WERI-Rb-1 (cell line): ENCODE measurements at regions not wholly inside any gene's neighbourhood (a gene's known extent, or its start where the extent isn't known, plus 50 kb on each side); places are given as distances from the start of the nearest gene placed in this dataset.

Source experiments
- DNase-seq: peaks from one replicate; pipeline ENCODE4 v3.0.0-alpha.2; 2020
- H3K27ac ChIP-seq: fragments of 250-450 bp; sonication (Bioruptor Pico); 2 replicates; pipeline ENCODE4 v1.5.1; 2020; ENCODE audit warnings: mild to moderate bottlenecking, moderate library complexity
- H3K27me3 ChIP-seq: fragments of 250-450 bp; sonication (Bioruptor Pico); 2 replicates; pipeline ENCODE4 v1.5.1; 2021; ENCODE audit warnings: mild to moderate bottlenecking, low read depth, moderate library complexity; ENCODE audit not compliant: insufficient read depth, severe bottlenecking
- H3K36me3 ChIP-seq: fragments of 250-450 bp; sonication (Bioruptor Pico); 2 replicates; pipeline ENCODE4 v1.5.1; 2020; ENCODE audit warnings: mild to moderate bottlenecking, moderate library complexity
- H3K4me3 ChIP-seq: 2 replicates; pipeline ENCODE4 v1.5.1; 2011; ENCODE audit warnings: low read depth, mild to moderate bottlenecking, control low read depth, low read length
- H3K9me3 ChIP-seq: fragments of 250-450 bp; sonication (Bioruptor Pico); 2 replicates; pipeline ENCODE4 v1.5.1; 2021; ENCODE audit warnings: mild to moderate bottlenecking, moderate library complexity; ENCODE audit not compliant: severe bottlenecking
- TF ChIP-seq, protein P1 (sequence below): IDR thresholded peaks from 2 replicates; pipeline ENCODE4 v1.5.1; 2011; ENCODE audit warnings: low read depth, mild to moderate bottlenecking, control low read depth, inconsistent platforms, low read length

DNA sequence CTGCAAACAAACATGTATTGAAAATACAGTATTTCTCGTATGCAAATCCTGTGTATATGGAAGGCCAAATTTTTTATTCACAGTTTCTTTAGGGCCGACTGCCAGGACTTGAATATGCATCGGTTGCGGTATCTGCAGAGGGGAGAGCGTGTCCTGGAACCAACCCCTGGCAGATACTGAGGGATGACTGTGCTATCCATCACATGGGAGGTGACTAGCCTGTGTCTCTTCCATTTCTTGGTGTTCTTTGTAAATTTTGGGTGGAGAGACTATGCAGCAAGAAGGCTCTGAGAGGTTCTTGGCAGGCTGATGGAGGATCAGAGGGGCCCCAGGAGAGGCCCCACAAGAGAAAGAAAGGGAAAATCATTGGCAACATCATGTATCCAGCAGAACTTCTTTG is 384.3 kb downstream of the YTHDC2 start:
- TF ChIP-seq, protein P1, sequence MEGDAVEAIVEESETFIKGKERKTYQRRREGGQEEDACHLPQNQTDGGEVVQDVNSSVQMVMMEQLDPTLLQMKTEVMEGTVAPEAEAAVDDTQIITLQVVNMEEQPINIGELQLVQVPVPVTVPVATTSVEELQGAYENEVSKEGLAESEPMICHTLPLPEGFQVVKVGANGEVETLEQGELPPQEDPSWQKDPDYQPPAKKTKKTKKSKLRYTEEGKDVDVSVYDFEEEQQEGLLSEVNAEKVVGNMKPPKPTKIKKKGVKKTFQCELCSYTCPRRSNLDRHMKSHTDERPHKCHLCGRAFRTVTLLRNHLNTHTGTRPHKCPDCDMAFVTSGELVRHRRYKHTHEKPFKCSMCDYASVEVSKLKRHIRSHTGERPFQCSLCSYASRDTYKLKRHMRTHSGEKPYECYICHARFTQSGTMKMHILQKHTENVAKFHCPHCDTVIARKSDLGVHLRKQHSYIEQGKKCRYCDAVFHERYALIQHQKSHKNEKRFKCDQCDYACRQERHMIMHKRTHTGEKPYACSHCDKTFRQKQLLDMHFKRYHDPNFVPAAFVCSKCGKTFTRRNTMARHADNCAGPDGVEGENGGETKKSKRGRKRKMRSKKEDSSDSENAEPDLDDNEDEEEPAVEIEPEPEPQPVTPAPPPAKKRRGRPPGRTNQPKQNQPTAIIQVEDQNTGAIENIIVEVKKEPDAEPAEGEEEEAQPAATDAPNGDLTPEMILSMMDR, result no peak
- H3K36me3 ChIP-seq, result no peaks in the 10 kb centered on the region
- no peak overlapping the region for H3K27ac ChIP-seq
- no peaks in the 10 kb centered on the region for H3K27me3 ChIP-seq
- no peaks in the 10 kb centered on the region for H3K9me3 ChIP-seq
- no peak for DNase-seq
- H3K4me3 ChIP-seq, result no peak overlapping the region

- Histone ChIP-seq H3K4me3 (no peak overlapping the region), H3K27ac (no peak overlapping the region), H3K27me3 (no peaks in the 10 kb centered on the region), H3K36me3 (no peaks in the 10 kb centered on the region), H3K9me3 (no peaks in the 10 kb centered on the region)
- TF ChIP-seq, protein P1, result no peak
- DNase-seq, result no peak
Observed at GRCh38 chr5:113900141-113900540, 386.6 kb downstream of the YTHDC2 start.

DNA sequence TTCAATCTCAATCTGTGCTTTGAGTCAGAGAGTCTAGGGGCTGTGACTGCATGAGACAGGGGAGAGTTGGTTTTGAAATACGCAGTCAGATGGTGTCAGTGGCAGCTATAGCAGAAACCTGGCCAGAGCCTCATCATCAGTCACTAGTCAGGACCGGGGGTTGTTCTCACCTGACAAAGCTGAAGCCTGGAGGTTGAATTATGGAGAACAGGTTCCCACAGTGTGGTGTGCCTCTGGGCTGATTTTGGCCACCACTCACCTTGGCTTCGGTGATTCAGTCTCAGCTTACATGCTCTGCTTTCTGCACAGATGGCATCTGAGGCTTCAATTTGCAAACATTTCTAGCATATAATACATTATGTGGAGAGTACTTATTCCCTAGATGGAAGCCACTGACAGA is 387.3 kb downstream of the YTHDC2 start:
- TF ChIP-seq, protein P1, result no peak
- H3K9me3 ChIP-seq, result no peaks in the 10 kb centered on the region
- DNase-seq, result no peak
- H3K27me3 ChIP-seq, result no peaks in the 10 kb centered on the region
- no peak overlapping the region for H3K4me3 ChIP-seq
- H3K27ac ChIP-seq, result no peak overlapping the region
- H3K36me3 ChIP-seq, result no peaks in the 10 kb centered on the region

DNA sequence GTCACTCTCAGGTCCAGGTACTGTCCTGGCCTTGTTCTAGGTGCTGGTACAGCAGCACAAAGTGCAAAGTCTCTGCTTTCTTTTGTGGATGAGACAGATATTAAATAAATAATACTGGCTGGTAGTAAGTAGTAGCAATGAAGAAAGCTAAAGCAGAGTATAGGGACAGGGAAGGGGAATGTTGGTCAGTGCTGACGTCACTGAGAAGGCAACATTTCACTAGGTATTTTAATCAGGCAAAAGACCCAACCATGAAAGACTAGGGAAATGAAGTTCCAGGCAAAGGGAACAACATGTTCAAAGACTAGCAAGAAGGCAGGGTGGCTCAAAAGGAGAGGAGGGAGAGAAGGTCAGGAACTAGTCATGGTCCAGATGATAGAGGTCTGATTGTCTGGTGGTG is 388.2 kb downstream of the YTHDC2 start:
- TF ChIP-seq, protein P1, result no peak

GRCh38 chr5:113902917-113903660 is 389.6 kb downstream of the YTHDC2 start:
- TF ChIP-seq, protein P1, result no peak
- Histone ChIP-seq H3K36me3 (no peaks in the 10 kb centered on the region), H3K27ac (no peak overlapping the region), H3K4me3 (no peak overlapping the region), H3K27me3 (no peaks in the 10 kb centered on the region), H3K9me3 (no peaks in the 10 kb centered on the region)
- peak; percentile 15 for DNase-seq

More for the DNA sequence above, 388.2 kb downstream of the YTHDC2 start:
- no peak for DNase-seq
- Histone ChIP-seq H3K27ac (no peak overlapping the region), H3K9me3 (no peaks in the 10 kb centered on the region), H3K4me3 (no peak overlapping the region), H3K36me3 (no peaks in the 10 kb centered on the region), H3K27me3 (no peaks in the 10 kb centered on the region)

- DNase-seq, result no peak
Observed at GRCh38 chr5:113909782-113910181, 396.3 kb downstream of the YTHDC2 start.

More at GRCh38 chr5:113909782-113910181, 396.3 kb downstream of the YTHDC2 start:
- H3K27me3 ChIP-seq, result no peaks in the 10 kb centered on the region
- H3K9me3 ChIP-seq, result no peaks in the 10 kb centered on the region
- H3K4me3 ChIP-seq, result no peak overlapping the region
- H3K36me3 ChIP-seq, result no peaks in the 10 kb centered on the region
- H3K27ac ChIP-seq, result no peak overlapping the region
- TF ChIP-seq, protein P1, result no peak
